H9 (cell line): ENCODE measurements at regions not wholly inside any gene's neighbourhood (a gene's known extent, or its start where the extent isn't known, plus 50 kb on each side); places are given as distances from the start of the nearest gene placed in this dataset.

Experiments used
- DNase-seq: peaks from one replicate; pipeline ENCODE4 v3.0.0-alpha.2; 2017
- H2AFZ ChIP-seq: one replicate; pipeline ENCODE4 v1.6.1; 2013; ENCODE audit warnings: mild to moderate bottlenecking, low read length, control low read depth, moderate library complexity
- H2AK5ac ChIP-seq: 2 replicates; pipeline ENCODE4 v1.6.1; 2013; ENCODE audit warnings: low read length, control low read depth, mixed read lengths; ENCODE audit not compliant: insufficient read length
- H2BK120ac ChIP-seq: one replicate; pipeline ENCODE4 v1.6.1; 2013; ENCODE audit warnings: low read depth, mild to moderate bottlenecking, low read length, control low read depth, inconsistent platforms; ENCODE audit not compliant: poor library complexity, severe bottlenecking
- H2BK12ac ChIP-seq: 2 replicates; pipeline ENCODE4 v1.6.1; 2013; ENCODE audit warnings: low read length, control low read depth, mixed read lengths, low read depth; ENCODE audit not compliant: insufficient read length
- H2BK15ac ChIP-seq: 2 replicates; pipeline ENCODE4 v1.6.1; 2013; ENCODE audit warnings: low read depth, low read length, control low read depth
- H2BK20ac ChIP-seq: one replicate; pipeline ENCODE4 v1.6.1; 2013; ENCODE audit warnings: low read depth, mild to moderate bottlenecking, low read length, control low read depth, inconsistent platforms; ENCODE audit not compliant: poor library complexity, severe bottlenecking
- H2BK5ac ChIP-seq: 2 replicates; pipeline ENCODE4 v1.6.1; 2013; ENCODE audit warnings: low read length, control low read depth, mixed read lengths; ENCODE audit not compliant: insufficient read length
- H3K14ac ChIP-seq: 2 replicates; pipeline ENCODE4 v1.6.1; 2013; ENCODE audit warnings: low read length, control low read depth; ENCODE audit not compliant: insufficient read depth
- H3K18ac ChIP-seq: 2 replicates; pipeline ENCODE4 v1.6.1; 2013; ENCODE audit warnings: low read depth, mild to moderate bottlenecking, mixed read lengths, low read length, control low read depth; ENCODE audit not compliant: insufficient read length
- H3K23ac ChIP-seq: 2 replicates; pipeline ENCODE4 v1.6.1; 2013; ENCODE audit warnings: low read length, control low read depth, mixed read lengths, low read depth; ENCODE audit not compliant: insufficient read length
- H3K23me2 ChIP-seq: 2 replicates; pipeline ENCODE4 v1.6.1; 2013; ENCODE audit warnings: low read depth, mild to moderate bottlenecking, mixed read lengths, low read length, control low read depth; ENCODE audit not compliant: insufficient read length, poor library complexity, severe bottlenecking
- H3K27ac ChIP-seq: 2 replicates; pipeline ENCODE4 v1.5.1; 2013; ENCODE audit warnings: low read length, control low read depth, mixed read lengths, low read depth; ENCODE audit not compliant: insufficient read length
- H3K27me3 ChIP-seq: 2 replicates; pipeline ENCODE4 v1.6.1; 2013; ENCODE audit warnings: low read length, control low read depth, inconsistent platforms; ENCODE audit not compliant: insufficient read depth
- H3K4ac ChIP-seq: 2 replicates; pipeline ENCODE4 v1.6.1; 2013; ENCODE audit warnings: low read depth, mild to moderate bottlenecking, control low read depth, inconsistent platforms, low read length, moderate library complexity
- H3K4me1 ChIP-seq: 2 replicates; pipeline ENCODE4 v1.6.1; 2013; ENCODE audit warnings: low read length, control low read depth, inconsistent platforms; ENCODE audit not compliant: insufficient read depth
- H3K4me2 ChIP-seq: 2 replicates; pipeline ENCODE4 v1.6.1; 2013; ENCODE audit warnings: low read length, control low read depth, mixed read lengths; ENCODE audit not compliant: insufficient read length, insufficient read depth
- H3K56ac ChIP-seq: 2 replicates; pipeline ENCODE4 v1.6.1; 2013; ENCODE audit warnings: low read depth, mild to moderate bottlenecking, mixed read lengths, low read length, control low read depth; ENCODE audit not compliant: insufficient read length
- H3K79me1 ChIP-seq: 2 replicates; pipeline ENCODE4 v1.6.1; 2013; ENCODE audit warnings: low read depth, mild to moderate bottlenecking, moderate library complexity, low read length, control low read depth, inconsistent platforms; ENCODE audit not compliant: insufficient read depth, poor library complexity, severe bottlenecking
- H3K79me2 ChIP-seq: 2 replicates; pipeline ENCODE4 v1.6.1; 2013; ENCODE audit warnings: low read length, control low read depth, inconsistent platforms; ENCODE audit not compliant: insufficient read depth
- H3K9ac ChIP-seq: 2 replicates; pipeline ENCODE4 v1.6.1; 2013; ENCODE audit warnings: low read length, control low read depth, mixed read lengths; ENCODE audit not compliant: insufficient read length; ENCODE audit errors: extremely low read depth
- H3K9me3 ChIP-seq: one replicate; pipeline ENCODE4 v1.6.1; 2013; ENCODE audit warnings: low read depth, low read length, inconsistent platforms; ENCODE audit not compliant: control insufficient read depth
- H3T11ph ChIP-seq: one replicate; pipeline ENCODE4 v1.6.1; 2013; ENCODE audit warnings: mild to moderate bottlenecking, low read length, control low read depth, inconsistent platforms
- H4K20me1 ChIP-seq: one replicate; pipeline ENCODE4 v1.6.1; 2013; ENCODE audit not compliant: control insufficient read depth, insufficient read length, insufficient read depth
- H4K5ac ChIP-seq: 2 replicates; pipeline ENCODE4 v1.6.1; 2013; ENCODE audit warnings: low read depth, mild to moderate bottlenecking, mixed read lengths, low read length, control low read depth; ENCODE audit not compliant: insufficient read length
- H4K8ac ChIP-seq: replicated peaks from 2 replicates; pipeline ENCODE4 v1.6.1; 2013; ENCODE audit warnings: low read length, control low read depth, mixed read lengths, low read depth; ENCODE audit not compliant: insufficient read length
- H4K91ac ChIP-seq: 2 replicates; pipeline ENCODE4 v1.6.1; 2013; ENCODE audit warnings: low read depth, mild to moderate bottlenecking, moderate library complexity, mixed read lengths, low read length, control low read depth; ENCODE audit not compliant: insufficient read length
- H3K27ac Mint-ChIP-seq, 3 experiments: 2 replicates in 2 of 3; 3 replicates in 1 of 3; pipeline ENCODE4 v1.8.0; 2020 to 2021; ENCODE audit warnings: mixed read lengths in 3 of 3, mild to moderate bottlenecking in 1 of 3, moderate library complexity in 1 of 3
- H3K27me3 Mint-ChIP-seq: 2 replicates; pipeline ENCODE4 v1.8.0; 2021; ENCODE audit warnings: low read depth, mild to moderate bottlenecking, moderate library complexity, mixed read lengths
- H3K36me3 Mint-ChIP-seq, 3 experiments: 2 replicates in 2 of 3; 3 replicates in 1 of 3; pipeline ENCODE4 v1.8.0; 2020 to 2021; ENCODE audit warnings: low read depth in 3 of 3, mixed read lengths in 3 of 3; ENCODE audit not compliant: insufficient read depth in 1 of 3
- H3K4me1 Mint-ChIP-seq, 2 experiments: 2 replicates each; pipeline ENCODE4 v1.8.0; 2020; ENCODE audit warnings: mixed read lengths in 2 of 2
- H3K4me3 Mint-ChIP-seq, 2 experiments: 2 replicates in 1 of 2; 3 replicates in 1 of 2; pipeline ENCODE4 v1.8.0; 2020 to 2021; ENCODE audit warnings: mild to moderate bottlenecking in 2 of 2, mixed read lengths in 2 of 2, moderate library complexity in 1 of 2
- H3K9me3 Mint-ChIP-seq, 2 experiments: 2 replicates in 1 of 2; 3 replicates in 1 of 2; pipeline ENCODE4 v1.8.0; 2020; ENCODE audit warnings: mild to moderate bottlenecking in 2 of 2, mixed read lengths in 2 of 2, moderate library complexity in 1 of 2
- WGBS: extraction: QIAGEN DNeasy Blood & Tissue Kit; methylation state at CpG from one replicate; pipeline ENCODE4 v1.1.7; 2013; ENCODE audit warnings: missing lambda C conversion rate, low lambda C conversion rate, mixed read lengths; ENCODE audit not compliant: insufficient read length; ENCODE audit errors: extremely low coverage; 5-methylcytosine and 5-hydroxymethylcytosine counted together
- TF ChIP-seq, protein P1 (sequence below): fragments of 200-600 bp; sonication (generic); conservative IDR thresholded peaks from 3 replicates; pipeline ENCODE4 v1.8.0; 2021; ENCODE audit warnings: antibody characterized with exemption, mild to moderate bottlenecking

DNA sequence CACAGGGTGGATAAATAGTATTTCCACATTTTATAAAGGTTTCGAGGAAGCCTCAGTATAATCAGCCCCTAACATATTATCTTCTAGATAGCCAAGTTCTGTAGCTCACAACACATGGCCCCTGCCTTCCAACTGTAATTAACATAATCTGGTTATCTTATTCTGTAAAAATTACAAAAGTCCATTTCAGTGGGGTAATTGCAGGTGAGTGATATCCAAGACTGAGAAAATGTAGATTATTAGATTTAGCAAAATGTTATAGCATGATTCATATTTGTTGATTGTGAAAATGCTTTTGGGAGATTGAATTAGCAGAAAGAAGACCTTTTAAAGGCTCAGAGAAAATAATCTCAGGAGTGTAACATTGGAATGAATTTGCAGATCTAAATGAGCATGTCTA lies 168.3 kb upstream of the GPC6 start:
- Histone ChIP-seq H4K5ac (no peak overlapping the region), H3K9ac (no peak overlapping the region), H3K9me3 (no peaks in the 10 kb centered on the region), H3K18ac (no peak overlapping the region), H3T11ph (no peak overlapping the region), H3K23ac (no peak overlapping the region), H3K79me2 (no peaks in the 10 kb centered on the region), H4K20me1 (no peaks in the 10 kb centered on the region), H4K91ac (no peak overlapping the region), H3K4me1 (no peaks in the 10 kb centered on the region), H3K4ac (no peak overlapping the region), H2BK5ac (no peak overlapping the region), H3K27me3 (no peaks in the 10 kb centered on the region), H2AFZ (no peak overlapping the region), H2BK15ac (no peak overlapping the region), H3K14ac (no peak overlapping the region), H3K27ac (no peak overlapping the region), H3K4me2 (no peak overlapping the region), H2BK120ac (no peak overlapping the region), H2BK20ac (no peak overlapping the region), H3K79me1 (no peaks in the 10 kb centered on the region), H4K8ac (no peak overlapping the region), H3K23me2 (no peaks in the 10 kb centered on the region), H2BK12ac (no peak overlapping the region), H2AK5ac (no peak overlapping the region), H3K56ac (no peak overlapping the region)
- Mint-ChIP-seq H3K4me3 (no peak overlapping the region), H3K4me1 (no peaks in the 10 kb centered on the region), H3K27ac (no peak overlapping the region), H3K36me3 (no peaks in the 10 kb centered on the region), H3K27me3 (no peaks in the 10 kb centered on the region), H3K9me3 (no peaks in the 10 kb centered on the region)
- TF ChIP-seq, protein P1, sequence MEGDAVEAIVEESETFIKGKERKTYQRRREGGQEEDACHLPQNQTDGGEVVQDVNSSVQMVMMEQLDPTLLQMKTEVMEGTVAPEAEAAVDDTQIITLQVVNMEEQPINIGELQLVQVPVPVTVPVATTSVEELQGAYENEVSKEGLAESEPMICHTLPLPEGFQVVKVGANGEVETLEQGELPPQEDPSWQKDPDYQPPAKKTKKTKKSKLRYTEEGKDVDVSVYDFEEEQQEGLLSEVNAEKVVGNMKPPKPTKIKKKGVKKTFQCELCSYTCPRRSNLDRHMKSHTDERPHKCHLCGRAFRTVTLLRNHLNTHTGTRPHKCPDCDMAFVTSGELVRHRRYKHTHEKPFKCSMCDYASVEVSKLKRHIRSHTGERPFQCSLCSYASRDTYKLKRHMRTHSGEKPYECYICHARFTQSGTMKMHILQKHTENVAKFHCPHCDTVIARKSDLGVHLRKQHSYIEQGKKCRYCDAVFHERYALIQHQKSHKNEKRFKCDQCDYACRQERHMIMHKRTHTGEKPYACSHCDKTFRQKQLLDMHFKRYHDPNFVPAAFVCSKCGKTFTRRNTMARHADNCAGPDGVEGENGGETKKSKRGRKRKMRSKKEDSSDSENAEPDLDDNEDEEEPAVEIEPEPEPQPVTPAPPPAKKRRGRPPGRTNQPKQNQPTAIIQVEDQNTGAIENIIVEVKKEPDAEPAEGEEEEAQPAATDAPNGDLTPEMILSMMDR, result no peak
- no peak for DNase-seq
- whole genome bisulfite sequencing, result no CpG with 5 or more reads among the region's 1 CpG
